GM04503 (cell line): ENCODE measurements at regions not wholly inside any gene's neighbourhood (a gene's known extent, or its start where the extent isn't known, plus 50 kb on each side); places are given as distances from the start of the nearest gene placed in this dataset.
"Not testable (repeated sequence)": the region's sequence is repeated elsewhere in the genome, so short reads cannot be mapped to it uniquely, and the experiment has no call there.

Experiments used
- DNase-seq: peaks from one replicate; pipeline ENCODE4 v3.0.0-alpha.2; 2012; ENCODE audit warnings: low read depth

DNA sequence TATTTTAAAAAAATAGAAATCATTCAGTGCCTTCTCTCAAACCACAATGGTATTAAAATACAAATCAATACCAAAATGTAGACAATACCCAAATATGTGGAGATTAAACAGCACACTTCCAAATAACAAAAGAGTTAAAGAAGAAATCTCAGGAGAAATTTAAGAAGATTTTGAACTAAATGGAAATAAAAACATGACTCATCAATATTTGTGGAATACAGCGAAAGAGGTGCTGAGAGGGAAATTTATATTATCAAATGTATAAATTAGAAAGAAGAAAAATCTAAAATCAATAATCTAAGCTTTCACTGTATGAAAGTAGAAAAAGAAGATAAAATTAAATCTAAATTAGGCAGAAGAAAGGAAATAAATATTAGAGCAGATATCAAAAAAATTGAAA lies 233.1 kb downstream of the RPIA start:
- DNase-seq = no peak

DNA sequence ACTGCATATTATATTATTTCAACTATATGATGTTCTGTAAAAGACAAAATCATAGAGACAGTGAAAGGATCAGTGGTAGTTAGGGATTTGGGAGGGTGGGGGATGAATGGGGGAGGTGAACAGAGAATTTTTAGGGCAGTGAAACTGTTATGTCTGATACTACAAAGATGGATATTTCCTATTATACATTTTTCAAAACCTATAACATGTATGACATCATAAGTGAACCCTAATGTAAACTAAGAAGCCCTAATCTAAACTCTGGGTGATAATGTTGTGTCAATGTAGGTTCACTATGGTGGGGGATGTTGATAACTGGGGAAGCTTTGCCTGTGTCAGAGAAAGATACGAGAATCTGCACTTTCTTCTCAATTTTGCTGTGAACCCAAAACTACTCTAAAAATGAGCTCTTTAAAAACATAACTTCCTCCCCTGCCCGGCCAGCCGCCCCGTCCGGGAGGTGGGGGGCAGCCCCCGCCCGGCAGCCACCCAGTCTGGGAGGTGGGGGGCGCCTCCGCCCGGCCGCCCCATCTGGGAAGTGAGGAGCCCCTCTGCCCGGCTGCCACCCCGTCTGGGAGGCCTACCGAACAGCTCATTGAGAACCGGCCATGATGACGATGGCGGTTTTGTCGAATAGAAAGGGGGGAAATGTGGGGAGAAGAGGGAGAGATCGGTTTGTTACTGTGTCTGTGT lies 234.4 kb downstream of the RPIA start:
- DNase-seq = no peak

GRCh38 chr2:88927128-88927527 lies 235.7 kb downstream of the RPIA start:
- no peak for DNase-seq

DNA sequence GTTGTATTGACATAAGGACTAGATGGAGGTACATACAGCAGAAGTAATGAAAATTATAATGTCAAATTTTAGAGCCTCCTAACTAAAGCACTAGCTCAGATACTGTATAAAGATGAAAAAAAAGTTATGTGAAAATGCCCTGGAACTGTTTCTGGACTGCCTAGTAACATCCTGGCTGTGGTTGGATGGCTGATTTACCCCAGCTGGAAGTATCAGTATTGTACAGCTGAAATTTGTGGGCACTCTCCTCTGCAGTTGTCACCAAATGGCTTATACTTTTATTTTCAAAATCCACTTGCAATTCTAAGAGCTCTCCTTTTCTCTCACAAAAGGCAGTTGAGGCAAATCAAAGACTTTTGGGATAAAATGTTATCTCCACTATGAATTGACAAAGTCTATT lies 239.2 kb downstream of the RPIA start:
- no peak for DNase-seq

DNA sequence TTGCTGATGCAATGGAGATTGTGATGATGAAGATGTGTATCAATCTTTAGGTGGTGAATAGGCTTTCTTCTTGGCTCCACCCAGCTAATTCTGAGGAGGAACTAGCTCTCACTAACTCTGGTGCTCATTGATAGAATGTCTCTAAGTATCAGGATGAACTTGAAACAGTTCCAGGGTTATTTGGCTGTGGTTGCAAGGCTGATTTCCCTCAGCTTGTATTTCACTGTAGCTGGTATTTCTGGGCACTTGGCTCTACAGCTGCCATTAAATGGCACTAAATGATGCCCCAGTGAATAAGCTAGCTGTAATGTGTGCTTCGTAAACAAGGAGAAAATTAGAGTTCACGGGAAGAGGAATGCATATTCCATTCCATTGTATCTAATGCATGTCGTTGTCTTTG lies 241.2 kb downstream of the RPIA start:
- no peak for DNase-seq

DNA sequence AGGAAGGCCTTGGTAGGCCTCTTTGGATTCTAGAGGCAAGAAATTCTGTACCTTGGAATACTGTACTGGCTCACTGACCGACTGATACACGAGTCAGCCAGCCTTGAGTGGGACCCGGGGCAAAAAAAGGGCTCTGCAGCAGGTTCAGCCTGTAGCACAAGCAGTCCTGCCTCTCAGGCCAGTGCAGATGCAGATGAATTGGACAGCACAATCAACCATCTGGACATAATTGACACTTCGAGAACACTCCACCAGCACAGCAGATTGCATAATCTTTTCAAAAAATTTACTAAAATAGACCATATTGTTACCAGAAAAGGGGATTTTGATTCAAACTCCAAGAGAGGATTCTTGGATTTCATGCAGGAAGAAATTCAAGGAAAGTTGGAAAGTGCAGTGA lies 241.6 kb downstream of the RPIA start:
- DNase-seq = no peak

GRCh38 chr2:88933980-88934379 lies 242.5 kb downstream of the RPIA start:
- DNase-seq = no peak

DNA sequence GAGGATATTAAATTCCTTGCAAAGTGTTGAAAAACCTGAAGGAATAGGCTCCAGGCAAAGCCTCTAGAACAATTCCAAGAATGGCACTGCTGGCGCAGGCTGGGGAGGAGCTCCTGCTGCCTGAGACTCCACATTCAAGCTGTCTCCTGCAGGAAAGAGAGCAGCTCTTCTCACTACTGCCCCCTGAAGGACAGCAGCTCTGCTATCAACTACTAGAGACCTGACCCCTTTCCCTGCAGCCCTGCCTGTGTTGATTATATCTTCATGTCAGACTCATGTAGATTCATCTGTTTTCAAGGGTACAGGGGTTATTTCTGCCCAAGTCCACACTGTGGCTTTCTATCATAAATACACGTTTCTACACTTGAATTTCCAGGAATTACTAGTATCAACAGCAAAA lies 249.7 kb downstream of the RPIA start:
- not testable (repeated sequence) for DNase-seq

GRCh38 chr2:88942798-88943197 lies 251.3 kb downstream of the RPIA start:
- no peak for DNase-seq

DNA sequence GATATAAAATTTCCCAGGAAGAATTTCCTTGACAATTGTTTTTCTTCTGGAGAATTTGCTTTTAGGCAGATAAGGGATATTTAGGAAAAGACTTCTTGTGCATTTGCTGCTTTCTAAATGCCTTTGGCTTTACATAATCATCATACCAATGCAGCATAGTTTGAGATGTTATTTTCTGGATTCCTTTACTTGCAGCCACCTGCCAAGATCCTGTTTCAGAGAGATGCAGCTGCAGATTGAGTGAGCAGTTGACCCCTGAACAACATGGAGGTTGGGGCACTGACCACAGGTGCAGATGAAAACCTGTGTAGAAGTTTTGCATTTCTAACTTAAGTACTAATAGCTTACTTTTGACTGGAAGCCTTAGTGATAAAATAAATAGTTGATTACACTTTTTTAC lies 257.9 kb downstream of the RPIA start:
- DNase-seq = no peak

GRCh38 chr2:88950010-88950409 lies 258.5 kb downstream of the RPIA start:
- DNase-seq = no peak

GRCh38 chr2:88955607-88956006 lies 264.1 kb downstream of the RPIA start:
- DNase-seq = no peak

DNA sequence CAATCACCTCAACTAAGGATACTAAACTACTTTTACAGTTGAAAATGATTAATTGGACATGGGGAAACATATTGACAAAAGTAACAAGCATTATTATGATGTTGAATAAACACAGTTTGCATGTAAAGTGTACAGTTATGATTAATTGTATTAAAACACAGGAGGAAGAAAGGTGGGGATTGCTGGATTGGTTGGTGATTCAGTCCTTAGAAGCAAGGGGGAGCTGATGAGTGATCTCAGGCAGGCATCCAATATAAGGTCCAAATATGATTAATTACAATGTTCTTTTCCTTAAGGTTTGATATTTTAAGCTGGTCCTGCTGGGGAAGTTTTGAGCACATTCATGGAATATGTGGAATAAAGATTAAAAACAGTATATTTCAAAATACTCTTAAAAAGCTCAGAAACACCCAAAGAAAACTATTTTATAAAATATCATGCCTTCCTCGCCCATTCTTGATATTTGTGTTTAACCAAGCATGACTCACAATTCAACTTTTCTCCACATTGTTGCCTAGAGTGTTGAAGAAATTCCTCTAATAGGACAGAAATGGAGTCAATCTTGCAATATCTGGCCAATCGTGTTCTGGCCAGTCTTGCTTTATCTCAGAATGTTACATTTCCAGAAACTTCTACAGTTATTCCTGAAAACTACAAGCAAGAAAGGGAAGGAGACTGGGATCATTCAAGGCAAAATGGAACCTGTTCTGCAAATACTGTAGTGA lies 268.2 kb downstream of the RPIA start:
- DNase-seq = no peak

GRCh38 chr2:88961323-88961722 lies 269.9 kb downstream of the RPIA start:
- DNase-seq = not testable (repeated sequence)

DNA sequence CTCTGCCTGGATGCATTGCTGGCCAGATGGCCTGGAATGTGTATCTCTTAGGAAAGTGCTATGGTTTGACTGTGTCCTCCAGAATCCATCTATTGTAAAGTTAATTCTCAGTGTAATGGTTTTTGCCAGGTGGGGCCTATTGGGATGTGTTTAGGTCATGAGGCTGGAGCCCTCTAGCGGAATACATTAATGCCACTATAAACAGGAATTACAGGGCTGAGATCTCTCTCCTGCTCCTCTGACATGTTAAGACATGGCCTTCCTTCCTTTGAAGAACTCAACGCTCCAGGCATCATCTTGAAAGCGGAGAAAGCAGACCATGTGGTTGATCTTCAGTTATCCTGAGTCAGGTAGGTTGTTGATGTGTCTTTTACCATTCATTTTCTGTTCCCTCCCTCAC lies 276.4 kb downstream of the RPIA start:
- no peak for DNase-seq

GRCh38 chr2:88978011-88978410 lies 286.5 kb downstream of the RPIA start:
- DNase-seq = not testable (repeated sequence)

DNA sequence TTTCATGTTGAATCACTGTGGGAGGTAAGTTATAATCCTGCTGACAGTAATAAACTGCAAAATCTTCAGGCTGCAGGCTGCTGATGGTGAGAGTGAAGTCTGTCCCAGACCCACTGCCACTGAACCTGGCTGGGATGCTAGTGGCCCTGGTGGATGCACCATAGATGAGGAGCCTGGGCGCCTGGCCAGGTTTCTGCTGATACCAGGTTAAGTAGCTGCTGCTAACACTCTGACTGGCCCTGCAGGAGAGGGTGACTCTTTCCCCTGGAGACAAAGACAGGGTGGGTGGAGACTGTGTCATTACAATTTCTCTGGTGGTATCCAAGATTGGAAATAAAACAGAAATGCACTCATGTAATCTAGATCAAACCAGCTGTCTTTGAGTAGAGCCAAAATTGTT lies 287.0 kb downstream of the RPIA start:
- not testable (repeated sequence) for DNase-seq

- not testable (repeated sequence) for DNase-seq
These were observed 292.6 kb downstream of the RPIA start for GRCh38 chr2:88984079-88984478.

- DNase-seq = not testable (repeated sequence)
These were observed 295.4 kb downstream of the RPIA start for GRCh38 chr2:88986721-88987330.

- not testable (repeated sequence) for DNase-seq
These were observed 297.1 kb downstream of the RPIA start for GRCh38 chr2:88988617-88989016.

GRCh38 chr2:88992819-88993218 lies 301.3 kb downstream of the RPIA start:
- DNase-seq = not testable (repeated sequence)

- DNase-seq = not testable (repeated sequence)
These were observed 303.4 kb downstream of the RPIA start for GRCh38 chr2:88994856-88995255.

DNA sequence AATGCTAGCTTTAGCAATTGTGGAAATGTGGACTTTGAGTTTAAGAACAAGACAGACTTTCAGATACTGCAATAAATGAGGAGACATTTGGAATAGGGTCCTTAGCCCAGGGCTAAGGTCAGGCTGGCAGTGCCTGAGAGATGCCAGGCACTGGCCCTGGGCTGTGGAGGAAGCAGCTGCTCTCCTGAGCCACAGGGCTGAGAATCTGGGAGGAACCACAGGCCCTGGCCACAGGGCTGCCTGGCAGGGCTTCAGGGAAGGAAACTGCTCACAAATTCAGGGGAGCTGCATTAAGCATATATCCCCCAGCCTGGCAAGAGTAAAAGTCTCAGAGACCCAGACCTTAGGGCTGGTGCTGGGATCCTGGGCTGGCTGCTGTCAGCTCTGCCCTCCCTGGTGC lies 305.1 kb downstream of the RPIA start:
- not testable (repeated sequence) for DNase-seq
